ENCODE measurements at regions not wholly inside any gene's neighbourhood (a gene's known extent, or its start where the extent isn't known, plus 50 kb on each side); places are given as distances from the start of the nearest gene placed in this dataset.

- no peaks in the 10 kb centered on the region for H3K79me2 ChIP-seq (ENCODE audit: control insufficient read depth, insufficient read depth, low read length)
Measured at GRCh38 chr1:242692988-242693387, 168.5 kb upstream of the PLD5 start.

GRCh38 chr1:242691610-242691945, 167.1 kb upstream of the PLD5 start:
- dilution Hi-C loops (cut with MboI; ENCODE audit: extremely low pct_ligation_motif_present, low sequenced_read_pairs), result no loop called here

More at GRCh38 chr1:242692988-242693387, 168.5 kb upstream of the PLD5 start:
- dilution Hi-C loops (cut with MboI; ENCODE audit: extremely low pct_ligation_motif_present, low sequenced_read_pairs), result no loop called here
- DNase-seq (ENCODE audit: low read depth, low spot score) (no peak), FAIRE-seq (no peak)
- Histone ChIP-seq H2AFZ (ENCODE audit: control insufficient read depth, low read length) (no peak overlapping the region), H3K27me3 (ENCODE audit: control insufficient read depth, extremely low read depth, insufficient read depth, low read length) (no peaks in the 10 kb centered on the region), H4K20me1 (ENCODE audit: control insufficient read depth, extremely low read depth, insufficient read depth, low read length) (no peaks in the 10 kb centered on the region), H3K36me3 (ENCODE audit: control insufficient read depth in 2 of 2, extremely low read depth in 1 of 2, insufficient read depth in 2 of 2, low read length in 2 of 2) (no peaks in the 10 kb centered on the region), H3K9me3 (ENCODE audit: control insufficient read depth, low read depth, low read length) (no peaks in the 10 kb centered on the region), H3K9me1 (ENCODE audit: control insufficient read depth, extremely low read depth, insufficient read depth, low read length) (no peaks in the 10 kb centered on the region), H3K4me1 (ENCODE audit: control insufficient read depth, extremely low read depth, insufficient read depth, low read length) (no peaks in the 10 kb centered on the region), H3K4me3 (ENCODE audit: control insufficient read depth in 2 of 3, extremely low read depth in 1 of 3, insufficient read depth in 2 of 3, low read depth in 1 of 3, low read length in 3 of 3) (no peak overlapping the region), H3K27ac (ENCODE audit: control insufficient read depth, insufficient read depth, low read length) (no peak overlapping the region), H3K4me2 (ENCODE audit: control insufficient read depth, extremely low read depth, insufficient read depth, low read depth, low read length) (no peak overlapping the region), H3K9ac (ENCODE audit: control insufficient read depth, extremely low read depth, insufficient read depth, low read length) (no peak overlapping the region)
- no peak for TF ChIP-seq CTCF (optimal IDR thresholded peaks at IDR 0.05 in 1 of 3, IDR thresholded peaks at IDR 0.05 in 1 of 3, conservative IDR thresholded peaks at IDR 0.05 in 1 of 3; ENCODE audit: extremely low read depth in 1 of 3, insufficient read depth in 2 of 3, low read length in 3 of 3)
- TF ChIP-seq EZH2 (IDR thresholded peaks at IDR 0.05; ENCODE audit: low read length), result no peak

More at GRCh38 chr1:242691610-242691945, 167.1 kb upstream of the PLD5 start:
- DNase-seq (ENCODE audit: low read depth, low spot score) (no peak), FAIRE-seq (no peak)
- TF ChIP-seq CTCF (optimal IDR thresholded peaks at IDR 0.05 in 1 of 3, IDR thresholded peaks at IDR 0.05 in 1 of 3, conservative IDR thresholded peaks at IDR 0.05 in 1 of 3; ENCODE audit: extremely low read depth in 1 of 3, insufficient read depth in 2 of 3, low read length in 3 of 3) (no peak), EZH2 (IDR thresholded peaks at IDR 0.05; ENCODE audit: low read length) (no peak)
- no peak overlapping the region for H3K4me3 ChIP-seq (ENCODE audit: control insufficient read depth in 2 of 3, extremely low read depth in 1 of 3, insufficient read depth in 2 of 3, low read depth in 1 of 3, low read length in 3 of 3)
- no peaks in the 10 kb centered on the region for H3K36me3 ChIP-seq (ENCODE audit: control insufficient read depth in 2 of 2, extremely low read depth in 1 of 2, insufficient read depth in 2 of 2, low read length in 2 of 2)
- no peaks in the 10 kb centered on the region for H4K20me1 ChIP-seq (ENCODE audit: control insufficient read depth, extremely low read depth, insufficient read depth, low read length)
- no peaks in the 10 kb centered on the region for H3K9me3 ChIP-seq (ENCODE audit: control insufficient read depth, low read depth, low read length)
- no peaks in the 10 kb centered on the region for H3K9me1 ChIP-seq (ENCODE audit: control insufficient read depth, extremely low read depth, insufficient read depth, low read length)
- no peak overlapping the region for H3K4me2 ChIP-seq (ENCODE audit: control insufficient read depth, extremely low read depth, insufficient read depth, low read depth, low read length)
- no peaks in the 10 kb centered on the region for H3K4me1 ChIP-seq (ENCODE audit: control insufficient read depth, extremely low read depth, insufficient read depth, low read length)
- H3K9ac ChIP-seq (ENCODE audit: control insufficient read depth, extremely low read depth, insufficient read depth, low read length), result no peak overlapping the region
- no peak overlapping the region for H3K27ac ChIP-seq (ENCODE audit: control insufficient read depth, insufficient read depth, low read length)
- H3K27me3 ChIP-seq (ENCODE audit: control insufficient read depth, extremely low read depth, insufficient read depth, low read length), result no peaks in the 10 kb centered on the region
- no peak overlapping the region for H2AFZ ChIP-seq (ENCODE audit: control insufficient read depth, low read length)
- no peaks in the 10 kb centered on the region for H3K79me2 ChIP-seq (ENCODE audit: control insufficient read depth, insufficient read depth, low read length)

Measured in keratinocyte (primary cell).